ENCODE measurements at regions not wholly inside any gene's neighbourhood (a gene's known extent, or its start where the extent isn't known, plus 50 kb on each side); places are given as distances from the start of the nearest gene placed in this dataset.
"Not testable (repeated sequence)": the region's sequence is repeated elsewhere in the genome, so short reads cannot be mapped to it uniquely, and the experiment has no call there.

- DNase-seq (ENCODE audit: low spot score), result no peak
These were observed 1290.8 kb downstream of the NCAM2 start for GRCh38 chr21:22288885-22289499.

GRCh38 chr21:22292144-22292543, 1293.9 kb downstream of the NCAM2 start:
- no peak for DNase-seq (ENCODE audit: low spot score)

GRCh38 chr21:22297575-22297974, 1299.4 kb downstream of the NCAM2 start:
- DNase-seq (ENCODE audit: low spot score), result no peak

GRCh38 chr21:22311741-22312462, 1313.7 kb downstream of the NCAM2 start:
- no peak for DNase-seq (ENCODE audit: low spot score)

- DNase-seq (ENCODE audit: low spot score), result no peak
These were observed 1316.8 kb downstream of the NCAM2 start for GRCh38 chr21:22314963-22315362.

GRCh38 chr21:22319435-22319834, 1321.2 kb downstream of the NCAM2 start:
- DNase-seq (ENCODE audit: low spot score), result no peak

GRCh38 chr21:22342889-22343288, 1344.7 kb downstream of the NCAM2 start:
- DNase-seq (ENCODE audit: low spot score), result no peak

GRCh38 chr21:22343303-22343702, 1345.1 kb downstream of the NCAM2 start:
- no peak for DNase-seq (ENCODE audit: low spot score)

- DNase-seq (ENCODE audit: low spot score), result no peak
These were observed 1345.5 kb downstream of the NCAM2 start for GRCh38 chr21:22343721-22344120.

GRCh38 chr21:22345624-22346023, 1347.4 kb downstream of the NCAM2 start:
- DNase-seq (ENCODE audit: low spot score), result no peak

- no peak for DNase-seq (ENCODE audit: low spot score)
These were observed 1348.4 kb downstream of the NCAM2 start for GRCh38 chr21:22346576-22346975.

GRCh38 chr21:22351076-22351475, 1352.9 kb downstream of the NCAM2 start:
- no peak for DNase-seq (ENCODE audit: low spot score)

- no peak for DNase-seq (ENCODE audit: low spot score)
These were observed 1353.9 kb downstream of the NCAM2 start for GRCh38 chr21:22352088-22352487.

- DNase-seq (ENCODE audit: low spot score), result no peak
These were observed 1357.7 kb downstream of the NCAM2 start for GRCh38 chr21:22355949-22356348.

- DNase-seq (ENCODE audit: low spot score), result no peak
These were observed 1358.5 kb downstream of the NCAM2 start for GRCh38 chr21:22356663-22357062.

- DNase-seq (ENCODE audit: low spot score), result not testable (repeated sequence)
These were observed 1361.4 kb downstream of the NCAM2 start for GRCh38 chr21:22359599-22359998.

GRCh38 chr21:22363504-22363903, 1365.3 kb downstream of the NCAM2 start:
- no peak for DNase-seq (ENCODE audit: low spot score)

GRCh38 chr21:22364163-22364562, 1366.0 kb downstream of the NCAM2 start:
- DNase-seq (ENCODE audit: low spot score), result no peak

- DNase-seq (ENCODE audit: low spot score), result no peak
These were observed 1376.2 kb downstream of the NCAM2 start for GRCh38 chr21:22374218-22374969.

- not testable (repeated sequence) for DNase-seq (ENCODE audit: low spot score)
These were observed 1379.6 kb downstream of the NCAM2 start for GRCh38 chr21:22377795-22378194.

GRCh38 chr21:22393324-22393723, 1395.1 kb downstream of the NCAM2 start:
- DNase-seq (ENCODE audit: low spot score), result no peak

GRCh38 chr21:22395965-22396364, 1397.8 kb downstream of the NCAM2 start:
- DNase-seq (ENCODE audit: low spot score), result no peak
